HepG2 (cell line): ENCODE measurements at regions not wholly inside any gene's neighbourhood (a gene's known extent, or its start where the extent isn't known, plus 50 kb on each side); places are given as distances from the start of the nearest gene placed in this dataset.

Experiments
- CTCF ChIP-seq: sonication (generic); formaldehyde crosslinking; IDR thresholded peaks from 2 replicates; pipeline ENCODE4 v1.5.0; 2020; ENCODE audit warnings: mild to moderate bottlenecking, missing genetic modification reagents, moderate library complexity
- FOXJ3 ChIP-seq: sonication (generic); formaldehyde crosslinking; IDR thresholded peaks from 2 replicates; pipeline ENCODE4 v1.4.0; 2020; ENCODE audit warnings: missing genetic modification reagents, mild to moderate bottlenecking, borderline replicate concordance
- MAX ChIP-seq: IDR thresholded peaks from 2 replicates; pipeline ENCODE4 v1.6.1; 2012; ENCODE audit warnings: inconsistent platforms
- MEIS1 ChIP-seq: sonication (generic); formaldehyde crosslinking; IDR thresholded peaks from 2 replicates; pipeline ENCODE4 v1.9.0; 2021; ENCODE audit warnings: mild to moderate bottlenecking, missing genetic modification reagents, moderate library complexity, borderline replicate concordance
- MNT ChIP-seq: fragments of 450-650 bp; IDR thresholded peaks from 2 replicates; pipeline ENCODE4 v1.6.1; 2016
- NR2F6 ChIP-seq, 2 experiments: IDR thresholded peaks; 2 replicates each; pipeline ENCODE4 v1.6.1; 2016; ENCODE audit warnings: antibody characterized with exemption in 1 of 2, mild to moderate bottlenecking in 1 of 2

- no peak for TF ChIP-seq FOXJ3
- TF ChIP-seq MNT: no peak
- TF ChIP-seq MAX: no peak
- no peak for TF ChIP-seq CTCF
- no peak for TF ChIP-seq MEIS1 (CRISPR knock-in tag)
- no peak for TF ChIP-seq NR2F6 (IDR thresholded peaks at IDR 0.05)
- TF ChIP-seq NR2F6 (CRISPR knock-in tag; IDR thresholded peaks at IDR 0.05): no peak
Observed at GRCh38 chr2:15788455-15788829, 151.9 kb upstream of the MYCN start.
